Stimulated activated naive CD8-positive, alpha-beta T cell treated with anti-CD3 and anti-CD28 coated beads, Interleukin-15, Interleukin-2, amounts not matched to agents 100 ng/mL and 50 ng/mL, for 24 hours (primary cell): ENCODE measurements at regions not wholly inside any gene's neighbourhood (a gene's known extent, or its start where the extent isn't known, plus 50 kb on each side); places are given as distances from the start of the nearest gene placed in this dataset.
"Not testable (repeated sequence)": the region's sequence is repeated elsewhere in the genome, so short reads cannot be mapped to it uniquely, and the experiment has no call there.

Experiments
- H3K27ac Mint-ChIP-seq: one replicate; pipeline ENCODE4 v1.8.0; 2021; ENCODE audit warnings: mild to moderate bottlenecking, mixed read lengths
- H3K27me3 Mint-ChIP-seq: one replicate; pipeline ENCODE4 v1.8.0; 2021; ENCODE audit warnings: mixed read lengths
- H3K36me3 Mint-ChIP-seq: one replicate; pipeline ENCODE4 v1.8.0; 2021; ENCODE audit warnings: low read depth, mixed read lengths
- H3K4me1 Mint-ChIP-seq: one replicate; pipeline ENCODE4 v1.8.0; 2021; ENCODE audit warnings: low read depth, mixed read lengths
- H3K4me3 Mint-ChIP-seq: one replicate; pipeline ENCODE4 v1.8.0; 2021; ENCODE audit warnings: mild to moderate bottlenecking, mixed read lengths
- H3K9me3 Mint-ChIP-seq: one replicate; pipeline ENCODE4 v1.8.0; 2021; ENCODE audit warnings: mixed read lengths

- H3K4me1 Mint-ChIP-seq, H3K27me3 Mint-ChIP-seq, H3K36me3 Mint-ChIP-seq, H3K27ac Mint-ChIP-seq, H3K4me3 Mint-ChIP-seq: not testable (repeated sequence)
- peaks cover 19% of the 10 kb centered on the region for H3K9me3 Mint-ChIP-seq
These were observed 684.8 kb upstream of the TPTE start for GRCh38 chr21:9836547-9836946.

- H3K27me3 Mint-ChIP-seq, H3K36me3 Mint-ChIP-seq, H3K4me3 Mint-ChIP-seq, H3K4me1 Mint-ChIP-seq, H3K27ac Mint-ChIP-seq: not testable (repeated sequence)
- peaks cover 19% of the 10 kb centered on the region for H3K9me3 Mint-ChIP-seq
These were observed 684.4 kb upstream of the TPTE start for GRCh38 chr21:9837001-9837400.

- not testable (repeated sequence) for H3K4me3 Mint-ChIP-seq, H3K27me3 Mint-ChIP-seq, H3K27ac Mint-ChIP-seq, H3K36me3 Mint-ChIP-seq, H3K4me1 Mint-ChIP-seq
- peaks cover 19% of the 10 kb centered on the region for H3K9me3 Mint-ChIP-seq
These were observed 683.9 kb upstream of the TPTE start for GRCh38 chr21:9837526-9837925.

GRCh38 chr21:9837946-9838737, 683.2 kb upstream of the TPTE start:
- Mint-ChIP-seq H3K27me3 (no peaks in the 10 kb centered on the region), H3K36me3 (peaks cover 8% of the 10 kb centered on the region), H3K27ac (no peak overlapping the region), H3K4me3 (no peak overlapping the region), H3K4me1 (no peaks in the 10 kb centered on the region), H3K9me3 (peaks cover 19% of the 10 kb centered on the region)

GRCh38 chr21:9838738-9839642, 682.4 kb upstream of the TPTE start:
- Mint-ChIP-seq H3K27me3 (no peaks in the 10 kb centered on the region), H3K27ac (peak overlapping the region; percentile 53), H3K4me3 (no peak overlapping the region), H3K36me3 (peaks cover 8% of the 10 kb centered on the region), H3K9me3 (peaks cover 19% of the 10 kb centered on the region), H3K4me1 (no peaks in the 10 kb centered on the region)

- H3K36me3 Mint-ChIP-seq = not testable (repeated sequence)
These were observed 677.3 kb upstream of the TPTE start for GRCh38 chr21:9844106-9844505.

GRCh38 chr21:9847511-9847910, 673.9 kb upstream of the TPTE start:
- not testable (repeated sequence) for H3K4me1 Mint-ChIP-seq, H3K27ac Mint-ChIP-seq, H3K36me3 Mint-ChIP-seq, H3K4me3 Mint-ChIP-seq, H3K27me3 Mint-ChIP-seq, H3K9me3 Mint-ChIP-seq

More at GRCh38 chr21:9844106-9844505, 677.3 kb upstream of the TPTE start:
- not testable (repeated sequence) for H3K27me3 Mint-ChIP-seq, H3K4me3 Mint-ChIP-seq, H3K4me1 Mint-ChIP-seq, H3K9me3 Mint-ChIP-seq, H3K27ac Mint-ChIP-seq

GRCh38 chr21:9851166-9851565, 670.2 kb upstream of the TPTE start:
- not testable (repeated sequence) for H3K36me3 Mint-ChIP-seq, H3K27ac Mint-ChIP-seq, H3K4me3 Mint-ChIP-seq, H3K27me3 Mint-ChIP-seq, H3K9me3 Mint-ChIP-seq, H3K4me1 Mint-ChIP-seq

- not testable (repeated sequence) for H3K27ac Mint-ChIP-seq, H3K36me3 Mint-ChIP-seq, H3K27me3 Mint-ChIP-seq, H3K9me3 Mint-ChIP-seq, H3K4me1 Mint-ChIP-seq, H3K4me3 Mint-ChIP-seq
These were observed 669.7 kb upstream of the TPTE start for GRCh38 chr21:9851695-9852094.

GRCh38 chr21:9857563-9857962, 663.8 kb upstream of the TPTE start:
- H3K27ac Mint-ChIP-seq, H3K4me3 Mint-ChIP-seq, H3K27me3 Mint-ChIP-seq, H3K36me3 Mint-ChIP-seq, H3K4me1 Mint-ChIP-seq: not testable (repeated sequence)
- peaks cover 11% of the 10 kb centered on the region for H3K9me3 Mint-ChIP-seq

- H3K27me3 Mint-ChIP-seq, H3K4me3 Mint-ChIP-seq, H3K4me1 Mint-ChIP-seq, H3K27ac Mint-ChIP-seq, H3K36me3 Mint-ChIP-seq: not testable (repeated sequence)
- H3K9me3 Mint-ChIP-seq = peaks cover 28% of the 10 kb centered on the region
These were observed 661.5 kb upstream of the TPTE start for GRCh38 chr21:9859865-9860264.

GRCh38 chr21:9862456-9862855, 658.9 kb upstream of the TPTE start:
- H3K4me3 Mint-ChIP-seq, H3K36me3 Mint-ChIP-seq, H3K27ac Mint-ChIP-seq, H3K4me1 Mint-ChIP-seq, H3K27me3 Mint-ChIP-seq: not testable (repeated sequence)
- H3K9me3 Mint-ChIP-seq = peaks cover 20% of the 10 kb centered on the region

GRCh38 chr21:9867815-9868214, 653.6 kb upstream of the TPTE start:
- not testable (repeated sequence) for H3K36me3 Mint-ChIP-seq, H3K27ac Mint-ChIP-seq, H3K4me1 Mint-ChIP-seq, H3K4me3 Mint-ChIP-seq, H3K27me3 Mint-ChIP-seq
- peaks cover 19% of the 10 kb centered on the region for H3K9me3 Mint-ChIP-seq

GRCh38 chr21:9873096-9873495, 648.3 kb upstream of the TPTE start:
- H3K36me3 Mint-ChIP-seq, H3K4me3 Mint-ChIP-seq, H3K4me1 Mint-ChIP-seq, H3K27me3 Mint-ChIP-seq, H3K27ac Mint-ChIP-seq: not testable (repeated sequence)
- peaks cover 11% of the 10 kb centered on the region for H3K9me3 Mint-ChIP-seq

- not testable (repeated sequence) for H3K27ac Mint-ChIP-seq, H3K4me3 Mint-ChIP-seq, H3K36me3 Mint-ChIP-seq, H3K4me1 Mint-ChIP-seq, H3K27me3 Mint-ChIP-seq
- peaks cover 13% of the 10 kb centered on the region for H3K9me3 Mint-ChIP-seq
These were observed 647.2 kb upstream of the TPTE start for GRCh38 chr21:9874136-9874535.

- H3K4me3 Mint-ChIP-seq, H3K36me3 Mint-ChIP-seq: not testable (repeated sequence)
- peaks cover 11% of the 10 kb centered on the region for H3K9me3 Mint-ChIP-seq
These were observed 640.0 kb upstream of the TPTE start for GRCh38 chr21:9881430-9881829.

More at GRCh38 chr21:9881430-9881829, 640.0 kb upstream of the TPTE start:
- not testable (repeated sequence) for H3K27ac Mint-ChIP-seq, H3K27me3 Mint-ChIP-seq, H3K4me1 Mint-ChIP-seq
